ENCODE measurements at regions not wholly inside any gene's neighbourhood (a gene's known extent, or its start where the extent isn't known, plus 50 kb on each side); places are given as distances from the start of the nearest gene placed in this dataset.

- peaks cover 45% of the 10 kb centered on the region for H3K27me3 Mint-ChIP-seq
- ChIA-PET POLR2A (no interaction called here), CTCF (no interaction called here)
- H3K36me3 Mint-ChIP-seq (ENCODE audit: low read depth): no peaks in the 10 kb centered on the region
- H3K4me1 Mint-ChIP-seq: no peaks in the 10 kb centered on the region
- no peak overlapping the region for H3K4me3 Mint-ChIP-seq
- no peaks in the 10 kb centered on the region for H3K9me3 Mint-ChIP-seq
- no peak overlapping the region for H3K27ac Mint-ChIP-seq
- DNase-seq: no peak
These were observed 168.0 kb upstream of the LRFN2 start for GRCh38 chr6:40755046-40755681.

GRCh38 chr6:40754461-40755045, 167.4 kb upstream of the LRFN2 start:
- ChIA-PET POLR2A (no interaction called here), CTCF (no interaction called here)
- Mint-ChIP-seq H3K36me3 (ENCODE audit: low read depth) (no peaks in the 10 kb centered on the region), H3K9me3 (no peaks in the 10 kb centered on the region), H3K27ac (no peak overlapping the region), H3K27me3 (peaks cover 45% of the 10 kb centered on the region), H3K4me1 (no peaks in the 10 kb centered on the region), H3K4me3 (no peak overlapping the region)
- DNase-seq: no peak

GRCh38 chr6:40753675-40754448, 166.7 kb upstream of the LRFN2 start:
- Mint-ChIP-seq H3K9me3 (no peaks in the 10 kb centered on the region), H3K4me3 (no peak overlapping the region), H3K36me3 (ENCODE audit: low read depth) (no peaks in the 10 kb centered on the region), H3K4me1 (no peaks in the 10 kb centered on the region), H3K27me3 (peaks cover 45% of the 10 kb centered on the region), H3K27ac (no peak overlapping the region)
- POLR2A ChIA-PET: no interaction called here
- CTCF ChIA-PET: no interaction called here
- DNase-seq: no peak

- DNase-seq: no peak
- Mint-ChIP-seq H3K36me3 (ENCODE audit: low read depth) (no peaks in the 10 kb centered on the region), H3K9me3 (no peaks in the 10 kb centered on the region), H3K4me1 (no peaks in the 10 kb centered on the region), H3K27me3 (peaks cover 47% of the 10 kb centered on the region), H3K27ac (no peak overlapping the region), H3K4me3 (no peak overlapping the region)
- CTCF ChIA-PET: no interaction called here
- POLR2A ChIA-PET: no interaction called here
These were observed 165.9 kb upstream of the LRFN2 start for GRCh38 chr6:40753048-40753447.

GRCh38 chr6:40744835-40745234, 157.7 kb upstream of the LRFN2 start:
- Mint-ChIP-seq H3K4me3 (no peak overlapping the region), H3K9me3 (no peaks in the 10 kb centered on the region), H3K36me3 (ENCODE audit: low read depth) (no peaks in the 10 kb centered on the region), H3K27me3 (peaks cover 7% of the 10 kb centered on the region), H3K27ac (no peak overlapping the region), H3K4me1 (no peaks in the 10 kb centered on the region)
- CTCF ChIA-PET: no interaction called here
- POLR2A ChIA-PET: no interaction called here
- DNase-seq: no peak

GRCh38 chr6:40743690-40744446, 156.7 kb upstream of the LRFN2 start:
- CTCF ChIA-PET: no interaction called here

GRCh38 chr6:40743226-40743625, 156.1 kb upstream of the LRFN2 start:
- Mint-ChIP-seq H3K4me3 (no peak overlapping the region), H3K27ac (no peak overlapping the region), H3K4me1 (no peaks in the 10 kb centered on the region), H3K27me3 (peaks cover 6% of the 10 kb centered on the region), H3K36me3 (ENCODE audit: low read depth) (no peaks in the 10 kb centered on the region), H3K9me3 (no peaks in the 10 kb centered on the region)
- ChIA-PET POLR2A (no interaction called here), CTCF (no interaction called here)
- DNase-seq: no peak

More at GRCh38 chr6:40743690-40744446, 156.7 kb upstream of the LRFN2 start:
- Mint-ChIP-seq H3K27ac (no peak overlapping the region), H3K27me3 (peaks cover 7% of the 10 kb centered on the region), H3K4me3 (no peak overlapping the region), H3K9me3 (no peaks in the 10 kb centered on the region), H3K36me3 (ENCODE audit: low read depth) (no peaks in the 10 kb centered on the region), H3K4me1 (no peaks in the 10 kb centered on the region)
- DNase-seq: no peak
- POLR2A ChIA-PET: no interaction called here

- Mint-ChIP-seq H3K27me3 (no peaks in the 10 kb centered on the region), H3K9me3 (no peaks in the 10 kb centered on the region), H3K4me3 (no peak overlapping the region), H3K4me1 (no peaks in the 10 kb centered on the region), H3K27ac (no peak overlapping the region), H3K36me3 (ENCODE audit: low read depth) (no peaks in the 10 kb centered on the region)
- POLR2A ChIA-PET: no interaction called here
- no peak for DNase-seq
- CTCF ChIA-PET: no interaction called here
These were observed 153.4 kb upstream of the LRFN2 start for GRCh38 chr6:40740518-40740917.

GRCh38 chr6:40738551-40739193, 151.5 kb upstream of the LRFN2 start:
- no peak overlapping the region for H3K27ac Mint-ChIP-seq
- no peak overlapping the region for H3K4me3 Mint-ChIP-seq
- no peaks in the 10 kb centered on the region for H3K9me3 Mint-ChIP-seq
- H3K27me3 Mint-ChIP-seq: peaks cover 3% of the 10 kb centered on the region
- ChIA-PET POLR2A (interaction anchor here (0.7 kb wide), 1 partner anchor 762 kb away, joined by 9 read pairs; no protein-coding TSS in a partner anchor), CTCF (no interaction called here)
- H3K36me3 Mint-ChIP-seq (ENCODE audit: low read depth): no peaks in the 10 kb centered on the region
- no peaks in the 10 kb centered on the region for H3K4me1 Mint-ChIP-seq
- no peak for DNase-seq

- Mint-ChIP-seq H3K27ac (no peak overlapping the region), H3K4me3 (no peak overlapping the region), H3K36me3 (ENCODE audit: low read depth) (no peaks in the 10 kb centered on the region), H3K9me3 (no peaks in the 10 kb centered on the region), H3K27me3 (peaks cover 6% of the 10 kb centered on the region), H3K4me1 (no peaks in the 10 kb centered on the region)
- ChIA-PET POLR2A (no interaction called here), CTCF (no interaction called here)
- no peak for DNase-seq
These were observed 148.4 kb upstream of the LRFN2 start for GRCh38 chr6:40735521-40735920.

- Mint-ChIP-seq H3K4me1 (no peaks in the 10 kb centered on the region), H3K9me3 (no peaks in the 10 kb centered on the region), H3K36me3 (ENCODE audit: low read depth) (no peaks in the 10 kb centered on the region), H3K4me3 (no peak overlapping the region), H3K27me3 (peaks cover 6% of the 10 kb centered on the region), H3K27ac (no peak overlapping the region)
- ChIA-PET POLR2A (no interaction called here), CTCF (no interaction called here)
- no peak for DNase-seq
These were observed 148.0 kb upstream of the LRFN2 start for GRCh38 chr6:40735121-40735520.

- H3K4me3 Mint-ChIP-seq: no peak overlapping the region
- H3K4me1 Mint-ChIP-seq: no peaks in the 10 kb centered on the region
- CTCF ChIA-PET: no interaction called here
- H3K27ac Mint-ChIP-seq: no peak overlapping the region
- no peaks in the 10 kb centered on the region for H3K36me3 Mint-ChIP-seq (ENCODE audit: low read depth)
- H3K27me3 Mint-ChIP-seq: peaks cover 6% of the 10 kb centered on the region
- no peak for DNase-seq
- POLR2A ChIA-PET: no interaction called here
- no peaks in the 10 kb centered on the region for H3K9me3 Mint-ChIP-seq
These were observed 147.4 kb upstream of the LRFN2 start for GRCh38 chr6:40734607-40735006.
